Right cardiac atrium (tissue), 5 donors: ENCODE measurements at regions not wholly inside any gene's neighbourhood (a gene's known extent, or its start where the extent isn't known, plus 50 kb on each side); places are given as distances from the start of the nearest gene placed in this dataset.

Source experiments
- ATAC-seq, 2 donors: fragments of 200-7000 bp; cut with Tn5 transposase; one replicate each; pipeline versions ENCODE4 v1.8.0 to v1.9.1; 2020; ENCODE audit warnings: moderate library complexity in 2 of 2, mild to moderate bottlenecking in 1 of 2
- DNase-seq, 3 donors: peaks; one replicate each; pipeline ENCODE4 v3.0.0-alpha.2; 2020
- H3K27ac ChIP-seq: one replicate; pipeline ENCODE4 v1.5.1; 2013; ENCODE audit warnings: mild to moderate bottlenecking, low read length, control low read depth, moderate library complexity
- H3K27me3 ChIP-seq: one replicate; pipeline ENCODE4 v1.6.1; 2013; ENCODE audit not compliant: control insufficient read depth, insufficient read depth
- H3K4me1 ChIP-seq: one replicate; pipeline ENCODE4 v1.6.1; 2013; ENCODE audit warnings: low read length; ENCODE audit not compliant: control insufficient read depth, insufficient read depth
- H3K4me3 ChIP-seq: one replicate; pipeline ENCODE4 v1.5.1; 2013; ENCODE audit warnings: low read length, control low read depth
- H3K9me3 ChIP-seq: one replicate; pipeline ENCODE4 v1.6.1; 2013; ENCODE audit warnings: low read length; ENCODE audit not compliant: control insufficient read depth
- WGBS: extraction: QIAGEN DNeasy Blood & Tissue Kit; methylation state at CpG from one replicate; pipeline ENCODE4 v1.1.7; 2013; 5-methylcytosine and 5-hydroxymethylcytosine counted together
- intact Hi-C, 4 donors: fragments of 100-400 bp; cut with DNase I; formaldehyde crosslinking; loops; one replicate each; pipeline versions ENCODE4 v1.11.0 to v1.14.0; 2022 to 2023
- donor health status: healthy with polysubstance abuse.
- donor health status: DM: no; HTN: yes; CAD: no.
- donor health status: DM: no; HTN: no; CAD: no.
- donor health status: DM: no; HTN: yes; CAD: no; lungs with severe emphysema.
- donor health status: DM: yes; HTN: yes; CAD: no.

DNA sequence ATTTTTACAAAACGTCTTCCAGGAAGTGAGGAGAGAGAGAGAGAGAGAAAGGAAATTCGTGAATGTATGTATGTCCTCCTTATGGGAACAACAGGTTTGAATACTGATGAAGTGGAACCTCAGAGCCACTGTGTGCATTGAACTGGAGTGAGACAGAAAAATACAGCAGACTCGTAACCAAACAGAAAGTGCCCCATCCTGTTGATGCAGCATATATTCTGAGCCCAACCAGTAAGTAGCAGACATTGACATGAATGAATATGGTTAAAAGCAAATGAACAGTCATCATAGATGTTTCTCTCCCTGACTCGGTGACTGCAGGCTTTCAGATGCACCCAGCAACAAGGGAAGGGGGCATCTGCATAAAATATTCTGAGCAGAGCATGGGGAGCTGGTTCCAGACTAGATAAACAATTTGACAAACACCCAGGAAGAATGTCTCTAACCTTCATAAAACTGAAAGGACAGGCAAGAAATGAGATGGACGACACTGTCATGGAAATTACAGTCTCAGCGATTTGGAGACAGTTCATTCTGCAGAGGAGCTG lies 471.0 kb upstream of the PBX1 start:
- Histone ChIP-seq H3K4me3 (no peak overlapping the region), H3K9me3 (no peaks in the 10 kb centered on the region), H3K4me1 (no peaks in the 10 kb centered on the region), H3K27me3 (no peaks in the 10 kb centered on the region), H3K27ac (no peak overlapping the region)
- WGBS: 57% methylated on average over 6 of the region's 6 CpGs
- DNase-seq: no peak
- intact Hi-C loops: no loop called here
- no peak for ATAC-seq

- Histone ChIP-seq H3K27ac (no peak overlapping the region), H3K4me3 (no peak overlapping the region), H3K27me3 (no peaks in the 10 kb centered on the region), H3K9me3 (no peaks in the 10 kb centered on the region), H3K4me1 (no peaks in the 10 kb centered on the region)
- WGBS: 80% methylated on average over 4 of the region's 4 CpGs
- intact Hi-C loops: no loop called here
- DNase-seq: peak in 2 of 3 donors; percentile 13 to 39
- no peak for ATAC-seq
Observed at GRCh38 chr1:164092603-164093353, 466.2 kb upstream of the PBX1 start.

- ATAC-seq (no peak), DNase-seq (no peak)
- Histone ChIP-seq H3K4me3 (no peak overlapping the region), H3K4me1 (no peaks in the 10 kb centered on the region), H3K27me3 (no peaks in the 10 kb centered on the region), H3K9me3 (no peaks in the 10 kb centered on the region), H3K27ac (no peak overlapping the region)
- 86% methylated on average over 2 of the region's 2 CpGs for WGBS
- intact Hi-C loops: no loop called here
Observed at GRCh38 chr1:164093543-164093942, 465.4 kb upstream of the PBX1 start.

DNA sequence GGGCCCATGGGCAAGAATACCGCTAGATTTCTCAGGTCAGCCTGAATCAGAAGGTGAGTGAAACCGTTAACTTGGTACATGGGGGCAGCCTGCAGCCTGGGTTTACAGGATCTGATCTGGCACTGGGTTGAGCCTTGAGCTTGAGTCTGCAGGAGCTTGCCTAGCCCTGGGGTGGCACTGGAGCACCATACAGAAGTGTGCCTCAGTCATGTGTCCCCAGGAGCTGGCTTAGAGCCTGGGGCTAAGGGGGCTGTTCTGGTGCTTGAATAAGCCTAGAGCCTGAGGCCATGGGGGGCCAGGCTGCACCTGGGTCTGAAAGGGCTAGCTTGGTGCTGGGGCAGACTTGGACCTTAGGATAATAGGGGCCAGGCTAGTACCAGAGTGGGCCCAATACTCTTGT lies 457.2 kb upstream of the PBX1 start:
- 90% methylated on average over 2 of the region's 2 CpGs for WGBS
- no peak overlapping the region for H3K4me3 ChIP-seq
- H3K27me3 ChIP-seq: no peaks in the 10 kb centered on the region
- H3K27ac ChIP-seq: no peak overlapping the region
- peaks cover 2% of the 10 kb centered on the region for H3K9me3 ChIP-seq
- H3K4me1 ChIP-seq: no peaks in the 10 kb centered on the region
- ATAC-seq (no peak), DNase-seq (no peak)
- intact Hi-C loops: no loop called here

- WGBS: 78% methylated on average over 1 of the region's 1 CpG
- ATAC-seq: no peak
Observed at GRCh38 chr1:164131949-164132348, 427.0 kb upstream of the PBX1 start.

GRCh38 chr1:164137273-164137925 lies 421.6 kb upstream of the PBX1 start:
- intact Hi-C loops: no loop called here
- Histone ChIP-seq H3K4me3 (no peak overlapping the region), H3K27ac (no peak overlapping the region), H3K9me3 (peaks cover 3% of the 10 kb centered on the region), H3K27me3 (no peaks in the 10 kb centered on the region), H3K4me1 (peaks cover 1% of the 10 kb centered on the region)
- DNase-seq: no peak
- WGBS: 82% methylated on average over 3 of the region's 3 CpGs
- no peak for ATAC-seq

More at GRCh38 chr1:164131949-164132348, 427.0 kb upstream of the PBX1 start:
- no peak for DNase-seq
- H3K4me3 ChIP-seq: no peak overlapping the region
- intact Hi-C loops: no loop called here
- peaks cover 3% of the 10 kb centered on the region for H3K9me3 ChIP-seq
- no peak overlapping the region for H3K27ac ChIP-seq
- no peaks in the 10 kb centered on the region for H3K27me3 ChIP-seq
- H3K4me1 ChIP-seq: no peaks in the 10 kb centered on the region

GRCh38 chr1:164141797-164142196 lies 417.2 kb upstream of the PBX1 start:
- H3K4me3 ChIP-seq: no peak overlapping the region
- DNase-seq: no peak
- intact Hi-C loops: no loop called here
- H3K27me3 ChIP-seq: no peaks in the 10 kb centered on the region
- no peak overlapping the region for H3K27ac ChIP-seq
- no peak for ATAC-seq
- H3K9me3 ChIP-seq: no peaks in the 10 kb centered on the region
- peaks cover 1% of the 10 kb centered on the region for H3K4me1 ChIP-seq
- 59% methylated on average over 8 of the region's 8 CpGs for WGBS

DNA sequence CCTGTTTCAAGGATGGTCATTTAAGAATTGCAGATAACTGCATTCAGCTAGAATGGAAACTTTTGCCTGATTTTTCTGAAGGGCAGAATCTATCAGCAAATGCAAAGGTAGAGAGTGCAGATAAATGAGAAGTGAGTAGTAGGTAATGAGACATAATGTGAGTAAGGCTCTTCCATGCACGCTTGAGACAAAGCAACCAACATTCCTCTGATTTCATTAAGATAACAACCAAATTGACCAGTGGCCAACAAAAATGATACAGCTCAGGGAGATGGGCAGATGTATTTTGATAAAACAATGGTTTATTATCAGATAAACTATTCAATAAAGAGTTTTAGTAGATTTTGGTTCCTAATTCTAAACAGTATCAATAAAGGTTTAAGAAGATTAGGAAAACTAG lies 404.4 kb upstream of the PBX1 start:
- intact Hi-C loops: no loop called here
- WGBS: 60% methylated on average over 1 of the region's 1 CpG
- no peak for ATAC-seq

DNA sequence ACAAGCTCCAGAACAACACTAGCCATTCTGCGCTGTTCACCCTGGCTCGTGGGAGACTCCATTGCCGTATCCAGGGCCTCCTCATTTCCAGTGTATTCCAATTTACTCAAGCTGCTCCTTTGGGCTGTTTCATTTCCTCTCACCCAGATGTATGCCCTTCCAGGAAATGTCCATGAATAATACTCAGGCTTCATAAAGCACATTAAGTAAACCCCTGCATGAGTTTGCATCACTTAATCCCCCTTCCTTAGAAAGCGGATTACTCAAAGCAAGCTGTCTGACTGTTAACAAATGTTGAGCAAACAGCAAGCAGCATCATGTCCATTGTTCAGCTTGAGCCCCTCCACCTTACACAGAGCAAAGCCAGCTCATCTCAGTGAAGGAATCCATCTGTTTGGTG lies 403.6 kb upstream of the PBX1 start:
- Histone ChIP-seq H3K9me3 (no peaks in the 10 kb centered on the region), H3K27me3 (no peaks in the 10 kb centered on the region), H3K4me1 (no peaks in the 10 kb centered on the region), H3K27ac (no peak overlapping the region), H3K4me3 (no peak overlapping the region)
- WGBS: 59% methylated on average over 4 of the region's 4 CpGs
- ATAC-seq (no peak), DNase-seq (no peak)
- intact Hi-C loops: no loop called here

More for the DNA sequence above, 404.4 kb upstream of the PBX1 start:
- Histone ChIP-seq H3K27me3 (no peaks in the 10 kb centered on the region), H3K27ac (no peak overlapping the region), H3K4me1 (no peaks in the 10 kb centered on the region), H3K4me3 (no peak overlapping the region), H3K9me3 (no peaks in the 10 kb centered on the region)
- no peak for DNase-seq

GRCh38 chr1:164163289-164163849 lies 395.6 kb upstream of the PBX1 start:
- H3K27me3 ChIP-seq: no peaks in the 10 kb centered on the region
- H3K9me3 ChIP-seq: no peaks in the 10 kb centered on the region
- intact Hi-C loops: no loop called here
- 87% methylated on average over 1 of the region's 1 CpG for WGBS
- DNase-seq: no peak
- ATAC-seq: no peak
- H3K27ac ChIP-seq: no peak overlapping the region
- no peak overlapping the region for H3K4me3 ChIP-seq
- no peaks in the 10 kb centered on the region for H3K4me1 ChIP-seq

DNA sequence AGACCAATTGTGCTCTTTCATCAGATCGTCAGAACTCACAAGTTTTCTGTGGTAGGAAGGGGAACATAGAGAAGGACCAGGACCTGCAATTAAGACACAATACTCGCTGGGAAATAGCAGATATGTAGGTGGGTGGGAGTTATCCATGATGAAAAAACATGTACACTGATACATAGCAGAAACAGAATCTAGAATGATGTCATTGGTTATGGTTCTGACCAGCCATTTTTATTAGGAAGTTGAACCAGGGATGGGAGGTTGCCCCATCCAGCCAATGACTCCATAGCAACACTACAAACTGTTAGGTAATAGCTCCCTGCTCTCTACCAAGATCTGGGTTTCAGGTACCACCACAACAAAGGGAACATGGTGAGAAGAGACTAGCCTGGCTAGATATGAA lies 393.5 kb upstream of the PBX1 start:
- intact Hi-C loops: no loop called here
- no peaks in the 10 kb centered on the region for H3K4me1 ChIP-seq
- H3K27me3 ChIP-seq: no peaks in the 10 kb centered on the region
- H3K4me3 ChIP-seq: no peak overlapping the region
- ATAC-seq: no peak
- WGBS: 75% methylated on average over 2 of the region's 2 CpGs
- H3K9me3 ChIP-seq: no peaks in the 10 kb centered on the region
- H3K27ac ChIP-seq: no peak overlapping the region
- no peak for DNase-seq
